HUES64 (cell line): ENCODE measurements at regions not wholly inside any gene's neighbourhood (a gene's known extent, or its start where the extent isn't known, plus 50 kb on each side); places are given as distances from the start of the nearest gene placed in this dataset.

Experiments
- H3K27ac ChIP-seq: 2 replicates; pipeline ENCODE4 v1.7.0; 2013; ENCODE audit warnings: low read depth, low read length, inconsistent platforms
- H3K27me3 ChIP-seq: 2 replicates; pipeline ENCODE4 v1.6.1; 2013; ENCODE audit warnings: mild to moderate bottlenecking, low read length; ENCODE audit not compliant: insufficient read depth
- H3K36me3 ChIP-seq: 2 replicates; pipeline ENCODE4 v1.6.1; 2013; ENCODE audit warnings: mild to moderate bottlenecking, low read length; ENCODE audit not compliant: insufficient read depth
- H3K4me1 ChIP-seq: 2 replicates; pipeline ENCODE4 v1.6.1; 2013; ENCODE audit warnings: mild to moderate bottlenecking, low read length, moderate library complexity; ENCODE audit not compliant: insufficient read depth
- H3K4me3 ChIP-seq: 2 replicates; pipeline ENCODE4 v1.5.1; 2013; ENCODE audit warnings: mild to moderate bottlenecking, low read length, moderate library complexity
- H3K9ac ChIP-seq: 2 replicates; pipeline ENCODE4 v1.6.1; 2013; ENCODE audit warnings: mild to moderate bottlenecking, low read depth, low read length
- H3K9me3 ChIP-seq: 2 replicates; pipeline ENCODE4 v1.6.1; 2013; ENCODE audit warnings: low read depth, low read length; ENCODE audit not compliant: insufficient read depth
- WGBS: fragments of 150-250, 120-280 bp; methylation state at CpG from one replicate; pipeline ENCODE4 v1.1.7; 2013; ENCODE audit warnings: missing lambda C conversion rate; 5-methylcytosine and 5-hydroxymethylcytosine counted together

DNA sequence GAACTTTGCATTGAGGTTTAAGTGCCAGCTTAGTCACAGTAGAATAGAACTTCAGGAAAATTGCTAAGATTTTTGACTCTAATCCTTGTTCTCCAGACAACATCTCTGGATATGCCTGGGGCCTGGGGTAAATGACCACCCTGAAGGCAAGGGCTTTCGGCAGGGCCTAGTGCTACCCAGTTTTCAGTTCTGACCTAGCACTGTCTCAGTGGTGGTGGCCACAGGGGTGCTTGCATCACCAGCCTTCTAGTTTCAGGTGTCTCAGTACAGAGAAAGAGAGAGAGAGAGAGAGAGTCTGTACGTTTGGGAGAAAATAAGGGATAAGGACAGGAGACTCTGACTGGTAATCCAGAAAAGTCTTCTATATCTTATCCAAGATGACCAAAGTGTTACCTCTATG is 890.5 kb downstream of the JRKL start:
- H3K27ac ChIP-seq: no peak overlapping the region
- H3K4me3 ChIP-seq: no peak overlapping the region
- no peaks in the 10 kb centered on the region for H3K36me3 ChIP-seq
- no peaks in the 10 kb centered on the region for H3K4me1 ChIP-seq
- WGBS: 88% methylated on average over 2 of the region's 2 CpGs
- no peak overlapping the region for H3K9ac ChIP-seq
- H3K9me3 ChIP-seq: no peaks in the 10 kb centered on the region
- H3K27me3 ChIP-seq: no peaks in the 10 kb centered on the region

- Histone ChIP-seq H3K4me3 (no peak overlapping the region), H3K9ac (no peak overlapping the region), H3K9me3 (0 out of 2 replicates have a peak, but pooled peaks cover 9% of the 10 kb centered on the region), H3K27ac (no peak overlapping the region), H3K4me1 (no peaks in the 10 kb centered on the region), H3K36me3 (no peaks in the 10 kb centered on the region), H3K27me3 (no peaks in the 10 kb centered on the region)
- 100% methylated on average over 1 of the region's 2 CpGs for WGBS
These were observed 900.0 kb downstream of the JRKL start for GRCh38 chr11:97289823-97290222.

- no peak overlapping the region for H3K4me3 ChIP-seq
- no peaks in the 10 kb centered on the region for H3K4me1 ChIP-seq
- H3K27ac ChIP-seq: no peak overlapping the region
- 0 out of 2 replicates have a peak, but pooled peaks cover 9% of the 10 kb centered on the region for H3K9me3 ChIP-seq
- H3K27me3 ChIP-seq: no peaks in the 10 kb centered on the region
- H3K9ac ChIP-seq: no peak overlapping the region
- 72% methylated on average over 3 of the region's 3 CpGs for WGBS
- H3K36me3 ChIP-seq: no peaks in the 10 kb centered on the region
These were observed 900.7 kb downstream of the JRKL start for GRCh38 chr11:97290464-97291041.

- WGBS: 93% methylated on average over 4 of the region's 5 CpGs
These were observed 906.5 kb downstream of the JRKL start for GRCh38 chr11:97296301-97296700.

GRCh38 chr11:97309291-97309690 is 919.5 kb downstream of the JRKL start:
- Histone ChIP-seq H3K27me3 (no peaks in the 10 kb centered on the region), H3K9me3 (no peaks in the 10 kb centered on the region), H3K27ac (no peak overlapping the region), H3K4me1 (no peaks in the 10 kb centered on the region), H3K9ac (no peak overlapping the region), H3K36me3 (no peaks in the 10 kb centered on the region), H3K4me3 (no peak overlapping the region)
- WGBS: 100% methylated on average over 2 of the region's 2 CpGs

More at GRCh38 chr11:97296301-97296700, 906.5 kb downstream of the JRKL start:
- no peak overlapping the region for H3K27ac ChIP-seq
- no peaks in the 10 kb centered on the region for H3K27me3 ChIP-seq
- H3K4me3 ChIP-seq: no peak overlapping the region
- no peak overlapping the region for H3K9ac ChIP-seq
- H3K9me3 ChIP-seq: 0 out of 2 replicates have a peak, but pooled peaks cover 6% of the 10 kb centered on the region
- no peaks in the 10 kb centered on the region for H3K4me1 ChIP-seq
- H3K36me3 ChIP-seq: no peaks in the 10 kb centered on the region

DNA sequence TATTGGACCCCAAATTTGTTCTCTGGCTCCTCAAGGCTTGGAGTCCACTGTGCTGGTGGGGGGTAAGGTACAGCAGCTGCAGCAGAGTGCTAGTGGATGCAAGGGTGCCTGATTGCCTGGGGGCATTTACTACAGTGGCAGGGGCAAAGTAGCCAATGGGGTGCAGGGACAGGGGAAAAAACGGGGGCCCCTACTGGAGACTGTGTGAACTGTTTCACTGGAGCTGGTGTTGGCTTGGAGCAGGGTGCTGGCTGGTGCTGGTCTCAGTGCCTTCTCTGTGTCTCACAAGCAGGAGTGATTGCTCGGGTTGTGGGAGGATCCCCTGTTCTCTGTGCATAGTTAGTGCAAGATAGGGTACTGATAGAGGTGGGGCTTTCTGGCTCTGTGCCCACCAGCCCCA is 935.9 kb downstream of the JRKL start:
- Histone ChIP-seq H3K27ac (no peak overlapping the region), H3K36me3 (no peaks in the 10 kb centered on the region), H3K4me1 (no peaks in the 10 kb centered on the region), H3K9me3 (no peaks in the 10 kb centered on the region), H3K9ac (no peak overlapping the region), H3K27me3 (no peaks in the 10 kb centered on the region), H3K4me3 (no peak overlapping the region)
- 87% methylated on average over 2 of the region's 2 CpGs for WGBS

GRCh38 chr11:97332271-97332670 is 942.5 kb downstream of the JRKL start:
- Histone ChIP-seq H3K4me1 (no peaks in the 10 kb centered on the region), H3K27ac (no peak overlapping the region), H3K27me3 (no peaks in the 10 kb centered on the region), H3K9me3 (no peaks in the 10 kb centered on the region), H3K36me3 (no peaks in the 10 kb centered on the region), H3K9ac (no peak overlapping the region), H3K4me3 (no peak overlapping the region)
- 70% methylated on average over 1 of the region's 2 CpGs for WGBS

DNA sequence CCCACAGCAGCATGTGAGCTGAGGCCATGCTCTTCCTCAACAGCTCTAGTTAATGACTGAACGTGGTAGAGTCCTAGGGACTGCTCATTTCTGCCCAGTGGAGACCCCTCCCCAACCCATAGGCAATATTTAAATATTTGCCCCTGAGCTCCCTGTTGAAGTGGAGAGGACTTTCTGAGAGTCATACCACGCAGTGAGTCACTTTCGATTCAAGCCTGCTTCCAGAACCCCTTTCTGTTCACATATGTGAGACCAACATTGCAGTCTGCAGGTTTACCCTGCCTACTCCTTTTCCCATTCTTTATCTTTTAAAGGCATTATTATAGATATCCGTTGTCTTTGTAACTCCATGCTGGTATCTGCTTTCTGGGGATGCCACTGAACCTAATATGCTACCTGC is 946.3 kb downstream of the JRKL start:
- H3K27ac ChIP-seq: no peak overlapping the region
- H3K9me3 ChIP-seq: no peaks in the 10 kb centered on the region
- no peaks in the 10 kb centered on the region for H3K27me3 ChIP-seq
- no peak overlapping the region for H3K4me3 ChIP-seq
- 93% methylated on average over 4 of the region's 4 CpGs for WGBS
- no peaks in the 10 kb centered on the region for H3K36me3 ChIP-seq
- H3K4me1 ChIP-seq: no peaks in the 10 kb centered on the region
- no peak overlapping the region for H3K9ac ChIP-seq

DNA sequence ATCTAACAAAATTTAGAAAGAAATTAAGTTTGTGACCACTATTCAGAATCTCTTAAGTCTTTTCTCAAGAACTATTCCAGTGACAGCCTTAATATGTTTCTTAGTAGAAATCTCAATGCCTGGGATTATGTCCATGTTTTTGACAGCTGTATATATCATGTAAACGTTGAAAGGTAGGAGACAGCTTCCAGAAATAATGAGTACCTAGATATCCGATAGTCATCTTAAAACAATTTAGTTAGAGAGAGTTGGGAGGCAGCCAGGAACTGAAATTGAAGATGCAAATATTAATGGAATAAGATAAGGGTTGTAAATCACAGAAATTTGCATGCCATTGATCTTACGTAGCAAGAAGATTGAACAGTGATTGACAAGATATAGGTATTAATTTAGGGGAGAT is 955.2 kb downstream of the JRKL start:
- no peak overlapping the region for H3K27ac ChIP-seq
- H3K4me3 ChIP-seq: no peak overlapping the region
- no peaks in the 10 kb centered on the region for H3K36me3 ChIP-seq
- H3K9me3 ChIP-seq: no peaks in the 10 kb centered on the region
- no peaks in the 10 kb centered on the region for H3K27me3 ChIP-seq
- no peak overlapping the region for H3K9ac ChIP-seq
- WGBS: 97% methylated on average over 3 of the region's 3 CpGs
- H3K4me1 ChIP-seq: peaks cover 11% of the 10 kb centered on the region

- H3K9me3 ChIP-seq: no peaks in the 10 kb centered on the region
- no peaks in the 10 kb centered on the region for H3K27me3 ChIP-seq
- WGBS: 87% methylated on average over 3 of the region's 4 CpGs
- no peak overlapping the region for H3K4me3 ChIP-seq
- peaks cover 18% of the 10 kb centered on the region for H3K4me1 ChIP-seq
- H3K9ac ChIP-seq: no peak overlapping the region
- H3K36me3 ChIP-seq: no peaks in the 10 kb centered on the region
- H3K27ac ChIP-seq: no peak overlapping the region
These were observed 959.4 kb downstream of the JRKL start for GRCh38 chr11:97349201-97349600.

- Histone ChIP-seq H3K9me3 (no peaks in the 10 kb centered on the region), H3K27me3 (no peaks in the 10 kb centered on the region), H3K4me3 (no peak overlapping the region), H3K27ac (no peak overlapping the region), H3K9ac (no peak overlapping the region), H3K4me1 (peaks cover 20% of the 10 kb centered on the region), H3K36me3 (no peaks in the 10 kb centered on the region)
- 87% methylated on average over 2 of the region's 2 CpGs for WGBS
These were observed 962.1 kb downstream of the JRKL start for GRCh38 chr11:97351939-97352338.

- H3K27me3 ChIP-seq: no peaks in the 10 kb centered on the region
- H3K9me3 ChIP-seq: no peaks in the 10 kb centered on the region
- peaks cover 12% of the 10 kb centered on the region for H3K4me1 ChIP-seq
- no peak overlapping the region for H3K27ac ChIP-seq
- H3K4me3 ChIP-seq: no peak overlapping the region
- H3K36me3 ChIP-seq: no peaks in the 10 kb centered on the region
- no CpG with 5 or more reads among the region's 1 CpG for WGBS
- H3K9ac ChIP-seq: no peak overlapping the region
These were observed 964.2 kb downstream of the JRKL start for GRCh38 chr11:97354026-97354425.
